ENCODE measurements at regions not wholly inside any gene's neighbourhood (a gene's known extent, or its start where the extent isn't known, plus 50 kb on each side); places are given as distances from the start of the nearest gene placed in this dataset.

- H3K36me3 ChIP-seq (ENCODE audit: insufficient read depth, low read length): peaks cover 7% of the 10 kb centered on the region
- no peak overlapping the region for H2AFZ ChIP-seq (ENCODE audit: low read depth, low read length)
- no peak overlapping the region for H3K9ac ChIP-seq (ENCODE audit: low read length)
- no peak overlapping the region for H3K27ac ChIP-seq (ENCODE audit: low read length)
- no peak for TF ChIP-seq EP300 (conservative IDR thresholded peaks at IDR 0.05; ENCODE audit: poor library complexity, severe bottlenecking)
- TF ChIP-seq POLR2AphosphoS5 (IDR thresholded peaks at IDR 0.05): no peak
- TF ChIP-seq REST (IDR thresholded peaks at IDR 0.05; ENCODE audit: borderline replicate concordance): no peak
- no peak for TF ChIP-seq TAF1 (IDR thresholded peaks at IDR 0.05; ENCODE audit: low read depth)
- no peak for TF ChIP-seq MXI1 (conservative IDR thresholded peaks at IDR 0.05; ENCODE audit: poor library complexity, severe bottlenecking)
- no peak for TF ChIP-seq RAD21 (conservative IDR thresholded peaks at IDR 0.05)
- no peak for TF ChIP-seq SMC3 (conservative IDR thresholded peaks at IDR 0.05; ENCODE audit: poor library complexity)
- no peak for TF ChIP-seq EZH2 (IDR thresholded peaks at IDR 0.05; ENCODE audit: borderline replicate concordance, insufficient read depth, low read length, poor library complexity, severe bottlenecking)
- TF ChIP-seq CTCF (IDR thresholded peaks at IDR 0.05; ENCODE audit: poor library complexity, severe bottlenecking): no peak
- no peak overlapping the region for H3K4me2 ChIP-seq (ENCODE audit: low read length)
- peaks cover 45% of the 10 kb centered on the region for H3K79me2 ChIP-seq (replicated peaks; ENCODE audit: insufficient read depth, low read length)
- H3K9me2 ChIP-seq (ENCODE audit: insufficient read depth, low read length): no peaks in the 10 kb centered on the region
- no peaks in the 10 kb centered on the region for H4K20me1 ChIP-seq (ENCODE audit: insufficient read depth)
- H3F3A ChIP-seq (ENCODE audit: insufficient read depth, low read length, poor library complexity, severe bottlenecking): peaks cover 3% of the 10 kb centered on the region
- H3K9me3 ChIP-seq (ENCODE audit: low read length): no peaks in the 10 kb centered on the region
- H3K4me3 ChIP-seq (ENCODE audit: low read length): no peak overlapping the region
- H3K27me3 ChIP-seq (ENCODE audit: insufficient read depth, low read depth, low read length): no peaks in the 10 kb centered on the region
These were observed 375.6 kb upstream of the SMIM31 start for GRCh38 chr4:164378361-164378760.

GRCh38 chr4:164379694-164380093 lies 374.2 kb upstream of the SMIM31 start:
- TF ChIP-seq CTCF (IDR thresholded peaks at IDR 0.05; ENCODE audit: poor library complexity, severe bottlenecking) (no peak), RAD21 (conservative IDR thresholded peaks at IDR 0.05) (no peak), EZH2 (IDR thresholded peaks at IDR 0.05; ENCODE audit: borderline replicate concordance, insufficient read depth, low read length, poor library complexity, severe bottlenecking) (no peak), POLR2AphosphoS5 (IDR thresholded peaks at IDR 0.05) (no peak), SMC3 (conservative IDR thresholded peaks at IDR 0.05; ENCODE audit: poor library complexity) (no peak), EP300 (conservative IDR thresholded peaks at IDR 0.05; ENCODE audit: poor library complexity, severe bottlenecking) (no peak), MXI1 (conservative IDR thresholded peaks at IDR 0.05; ENCODE audit: poor library complexity, severe bottlenecking) (no peak), REST (IDR thresholded peaks at IDR 0.05; ENCODE audit: borderline replicate concordance) (no peak), TAF1 (IDR thresholded peaks at IDR 0.05; ENCODE audit: low read depth) (no peak)
- Histone ChIP-seq H3K9ac (ENCODE audit: low read length) (no peak overlapping the region), H3K4me3 (ENCODE audit: low read length) (no peak overlapping the region), H3K4me2 (ENCODE audit: low read length) (no peak overlapping the region), H3K27ac (ENCODE audit: low read length) (no peak overlapping the region), H3K36me3 (ENCODE audit: insufficient read depth, low read length) (peaks cover 7% of the 10 kb centered on the region), H3K79me2 (replicated peaks; ENCODE audit: insufficient read depth, low read length) (peaks cover 40% of the 10 kb centered on the region), H3F3A (ENCODE audit: insufficient read depth, low read length, poor library complexity, severe bottlenecking) (peaks cover 3% of the 10 kb centered on the region), H4K20me1 (ENCODE audit: insufficient read depth) (no peaks in the 10 kb centered on the region), H3K27me3 (ENCODE audit: insufficient read depth, low read depth, low read length) (no peaks in the 10 kb centered on the region), H3K9me3 (ENCODE audit: low read length) (no peaks in the 10 kb centered on the region), H2AFZ (ENCODE audit: low read depth, low read length) (no peak overlapping the region), H3K9me2 (ENCODE audit: insufficient read depth, low read length) (no peaks in the 10 kb centered on the region)
